GM12878 (cell line): ENCODE measurements at regions not wholly inside any gene's neighbourhood (a gene's known extent, or its start where the extent isn't known, plus 50 kb on each side); places are given as distances from the start of the nearest gene placed in this dataset.

ENCODE experiments used
- ATAC-seq: fragments of 200-7000 bp; cut with Tn5 transposase; 3 replicates; pipeline ENCODE4 v1.9.1; 2020; ENCODE audit warnings: mild to moderate bottlenecking, moderate library complexity
- BruUV-seq: library from RNA; stranded (reverse); fragments of 400-500 nt; replicated peaks from 2 replicates; lab custom pipeline; 2021; lab: Mats Ljungman, UMichigan
- CTCF ChIA-PET: fragments of 300-600 bp; sonication (Branson Sonifier 250); formaldehyde crosslinking; extraction: SDS; loops from one replicate; lab custom pipeline; 2021; ENCODE audit warnings: inconsistent platforms; lab: Yijun Ruan, JAX
- POLR2A ChIA-PET: fragments of 350-600 bp; formaldehyde crosslinking; extraction: SDS; loops from one replicate; lab custom pipeline; 2021; ENCODE audit warnings: inconsistent platforms; lab: Charles Lee
- RAD21 ChIA-PET: fragments of 300-600 bp; sonication (Branson Sonifier 250); formaldehyde crosslinking; loops from one replicate; lab custom pipeline; 2023; ENCODE audit warnings: antibody characterized with exemption; ENCODE audit not compliant: unreplicated experiment; lab: Charles Lee
- SMC1A ChIA-PET: fragments of 300-600 bp; sonication (Branson Sonifier 250); formaldehyde crosslinking; loops from one replicate; lab custom pipeline; 2023; ENCODE audit not compliant: unreplicated experiment, uncharacterized antibody; lab: Charles Lee
- DNase-seq: peaks from one replicate; pipeline ENCODE4 v3.0.0-alpha.2; 2011; ENCODE audit warnings: low read depth, low spot score
- FAIRE-seq: peaks from 3 replicates; lab custom pipeline; 2011; peaks lifted over from hg19 to GRCh38; lab: Jason Lieb, UNC
- H2AFZ ChIP-seq: 2 replicates; pipeline ENCODE4 v1.6.0; 2011; ENCODE audit warnings: low read depth, low read length, control low read depth; ENCODE audit not compliant: control insufficient read depth
- H3K27ac ChIP-seq: 2 replicates; pipeline ENCODE4 v1.5.1; 2011; ENCODE audit warnings: control low read depth; ENCODE audit not compliant: control insufficient read depth, insufficient read depth
- H3K27me3 ChIP-seq, 2 experiments: replicated peaks in 1 of 2; 2 replicates each; pipeline versions ENCODE4 v1.6.0 to v1.6.1; 2011; ENCODE audit warnings: low read length in 1 of 2; ENCODE audit not compliant: control insufficient read depth in 2 of 2, insufficient read depth in 2 of 2
- H3K36me3 ChIP-seq, 2 experiments: 2 replicates each; pipeline ENCODE4 v1.5.1; 2011; ENCODE audit warnings: low read length in 1 of 2; ENCODE audit not compliant: control insufficient read depth in 2 of 2, insufficient read depth in 2 of 2
- H3K4me1 ChIP-seq: 2 replicates; pipeline ENCODE4 v1.6.1; 2011; ENCODE audit warnings: mild to moderate bottlenecking, low read length, moderate library complexity, mixed read lengths; ENCODE audit not compliant: control insufficient read depth, insufficient read depth
- H3K4me2 ChIP-seq: 2 replicates; pipeline ENCODE4 v1.6.0; 2011; ENCODE audit warnings: control low read depth; ENCODE audit not compliant: control insufficient read depth, insufficient read depth
- H3K4me3 ChIP-seq: fragments of 200-600 bp; sonication (generic); 2 replicates; pipeline ENCODE4 v1.5.1; 2016
- H3K79me2 ChIP-seq: 2 replicates; pipeline ENCODE4 v1.6.0; 2011; ENCODE audit warnings: low read length; ENCODE audit not compliant: control insufficient read depth, insufficient read depth
- H3K9ac ChIP-seq: 2 replicates; pipeline ENCODE4 v1.8.0; 2011; ENCODE audit warnings: low read length, control low read depth, mixed read lengths; ENCODE audit not compliant: control insufficient read depth, insufficient read depth
- H3K9me3 ChIP-seq: replicated peaks from 3 replicates; pipeline ENCODE4 v1.5.1; 2011; ENCODE audit warnings: mild to moderate bottlenecking, low read length; ENCODE audit not compliant: control insufficient read depth, insufficient read depth
- H4K20me1 ChIP-seq: 2 replicates; pipeline ENCODE4 v1.6.0; 2011; ENCODE audit not compliant: control insufficient read depth, insufficient read depth
- CBX3 ChIP-seq: fragments of 200-600 bp; sonication (generic); IDR thresholded peaks from 2 replicates; pipeline ENCODE4 v1.6.1; 2016; ENCODE audit warnings: low read depth, borderline replicate concordance
- CREB1 ChIP-seq: IDR thresholded peaks from 2 replicates; pipeline ENCODE4 v1.6.1; 2012; ENCODE audit warnings: low read depth, mild to moderate bottlenecking, inconsistent platforms
- ESRRA ChIP-seq: IDR thresholded peaks from 2 replicates; pipeline ENCODE4 v1.6.1; 2012; ENCODE audit warnings: mild to moderate bottlenecking, low read length, improper control_type of control experiment
- JUNB ChIP-seq: IDR thresholded peaks from 2 replicates; pipeline ENCODE4 v1.6.1; 2016; ENCODE audit warnings: antibody characterized with exemption, mild to moderate bottlenecking
- KLF5 ChIP-seq: fragments of 450-650 bp; IDR thresholded peaks from 2 replicates; pipeline ENCODE4 v1.6.1; 2014; ENCODE audit warnings: mild to moderate bottlenecking; ENCODE audit not compliant: partially characterized antibody
- NFXL1 ChIP-seq: fragments of 450-650 bp; IDR thresholded peaks from 2 replicates; pipeline ENCODE4 v1.6.1; 2017; ENCODE audit warnings: antibody characterized with exemption, mild to moderate bottlenecking, borderline replicate concordance
- NR2C2 ChIP-seq: IDR thresholded peaks from 2 replicates; pipeline ENCODE4 v1.6.1; 2011; ENCODE audit warnings: borderline replicate concordance, low read depth; ENCODE audit not compliant: control insufficient read depth, insufficient read length
- PAX5 ChIP-seq: IDR thresholded peaks from 2 replicates; pipeline ENCODE4 v1.6.1; 2011; ENCODE audit warnings: low read depth, low read length, borderline replicate concordance
- PML ChIP-seq: IDR thresholded peaks from 2 replicates; pipeline ENCODE4 v1.6.1; 2012; ENCODE audit warnings: low read length, inconsistent platforms
- POU2F2 ChIP-seq: IDR thresholded peaks from 3 replicates; pipeline ENCODE4 v1.6.1; 2011; ENCODE audit warnings: low read depth, mild to moderate bottlenecking, low read length, borderline replicate concordance
- RFX5 ChIP-seq: IDR thresholded peaks from 2 replicates; pipeline ENCODE4 v1.6.1; 2011; ENCODE audit warnings: low read depth, low read length, improper control_type of control experiment
- SMAD1 ChIP-seq: fragments of 450-650 bp; IDR thresholded peaks from 2 replicates; pipeline ENCODE4 v1.6.1; 2018; ENCODE audit warnings: mild to moderate bottlenecking, low read depth; ENCODE audit not compliant: partially characterized antibody
- SMAD5 ChIP-seq: IDR thresholded peaks from 2 replicates; pipeline ENCODE4 v1.6.1; 2016; ENCODE audit warnings: antibody characterized with exemption, low read depth
- SUPT20H ChIP-seq: IDR thresholded peaks from 2 replicates; pipeline ENCODE4 v1.6.1; 2011; ENCODE audit warnings: low read depth, mild to moderate bottlenecking, low read length, moderate library complexity, borderline replicate concordance; ENCODE audit not compliant: control insufficient read depth
- SUZ12 ChIP-seq: fragments of 200-600 bp; sonication (generic); IDR thresholded peaks from one replicate; pipeline ENCODE4 v1.6.1; 2018; ENCODE audit warnings: antibody characterized with exemption, mild to moderate bottlenecking; ENCODE audit not compliant: unreplicated experiment
- TARDBP ChIP-seq: IDR thresholded peaks from 2 replicates; pipeline ENCODE4 v1.6.1; 2016; ENCODE audit warnings: borderline replicate concordance
- TBL1XR1 ChIP-seq: IDR thresholded peaks from 2 replicates; pipeline ENCODE4 v1.6.1; 2012; ENCODE audit warnings: low read depth, low read length, improper control_type of control experiment
- YY1 ChIP-seq: IDR thresholded peaks from 2 replicates; pipeline ENCODE4 v1.6.1; 2011; ENCODE audit warnings: low read depth, mild to moderate bottlenecking, low read length
- WGBS: methylation state at CpG from one replicate; pipeline ENCODE4 v1.1.6; 2016; ENCODE audit warnings: low lambda C conversion rate; ENCODE audit not compliant: insufficient replicate concordance, insufficient coverage; ENCODE audit errors: missing lambda C conversion rate; 5-methylcytosine and 5-hydroxymethylcytosine counted together
- in situ Hi-C: fragments of 300-500 bp; cut with MboI; formaldehyde crosslinking; loops from 9 replicates; pipeline ENCODE4 v1.14.3; 2018; ENCODE audit warnings: mixed read lengths
- intact Hi-C: fragments of 100-400 bp; cut with micrococcal nuclease; formaldehyde crosslinking; loops from one replicate; pipeline ENCODE4 v1.14.2; 2022; ENCODE audit not compliant: unreplicated experiment
- TF ChIP-seq, protein P1 (sequence below): fragments of 450-650 bp; IDR thresholded peaks from 2 replicates; pipeline ENCODE4 v1.6.1; 2018; ENCODE audit warnings: borderline replicate concordance, mild to moderate bottlenecking; ENCODE audit not compliant: partially characterized antibody

DNA sequence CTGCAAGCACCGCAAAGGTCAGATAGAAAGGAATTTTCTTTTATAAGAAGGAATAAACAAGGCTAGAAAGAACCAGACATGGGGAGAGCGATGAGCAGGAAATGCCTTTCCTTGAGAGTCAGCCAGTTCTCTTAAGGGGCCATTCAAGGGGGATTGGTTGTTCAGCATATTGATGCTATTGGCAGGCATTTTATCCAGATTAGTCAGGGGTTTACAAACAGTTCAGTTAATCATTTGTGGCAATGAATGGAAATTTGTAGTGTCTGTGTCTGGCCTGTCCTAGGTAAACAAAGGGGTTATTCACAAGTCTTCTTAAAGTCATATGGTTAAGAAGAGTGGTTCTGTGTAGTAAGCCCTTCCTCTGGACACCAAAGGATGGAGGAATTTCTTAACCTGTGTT is 184.7 kb upstream of the FRMPD4 start:
- POLR2A ChIA-PET = no interaction called here
- Histone ChIP-seq H3K4me1 (no peaks in the 10 kb centered on the region), H4K20me1 (no peaks in the 10 kb centered on the region), H2AFZ (no peak overlapping the region), H3K9ac (no peak overlapping the region), H3K79me2 (no peaks in the 10 kb centered on the region), H3K36me3 (no peaks in the 10 kb centered on the region), H3K4me2 (no peak overlapping the region), H3K27ac (no peak overlapping the region), H3K27me3 (no peaks in the 10 kb centered on the region), H3K9me3 (no peaks in the 10 kb centered on the region), H3K4me3 (no peak overlapping the region)
- DNase-seq (no peak), FAIRE-seq (no peak), ATAC-seq (no peak; the same call in 2 of the 3 replicates)
- in situ Hi-C loops (no loop called here), intact Hi-C loops (no loop called here)
- TF ChIP-seq RFX5 (no peak), NR2C2 (no peak), YY1 (no peak), CREB1 (no peak), SUZ12 (no peak), PML (no peak), SMAD1 (no peak), TARDBP (no peak), JUNB (no peak), PAX5 (no peak), NFXL1 (no peak), KLF5 (no peak), TBL1XR1 (no peak), ESRRA (no peak), SUPT20H (no peak), SMAD5 (no peak), POU2F2 (no peak), CBX3 (no peak)
- TF ChIP-seq, protein P1, sequence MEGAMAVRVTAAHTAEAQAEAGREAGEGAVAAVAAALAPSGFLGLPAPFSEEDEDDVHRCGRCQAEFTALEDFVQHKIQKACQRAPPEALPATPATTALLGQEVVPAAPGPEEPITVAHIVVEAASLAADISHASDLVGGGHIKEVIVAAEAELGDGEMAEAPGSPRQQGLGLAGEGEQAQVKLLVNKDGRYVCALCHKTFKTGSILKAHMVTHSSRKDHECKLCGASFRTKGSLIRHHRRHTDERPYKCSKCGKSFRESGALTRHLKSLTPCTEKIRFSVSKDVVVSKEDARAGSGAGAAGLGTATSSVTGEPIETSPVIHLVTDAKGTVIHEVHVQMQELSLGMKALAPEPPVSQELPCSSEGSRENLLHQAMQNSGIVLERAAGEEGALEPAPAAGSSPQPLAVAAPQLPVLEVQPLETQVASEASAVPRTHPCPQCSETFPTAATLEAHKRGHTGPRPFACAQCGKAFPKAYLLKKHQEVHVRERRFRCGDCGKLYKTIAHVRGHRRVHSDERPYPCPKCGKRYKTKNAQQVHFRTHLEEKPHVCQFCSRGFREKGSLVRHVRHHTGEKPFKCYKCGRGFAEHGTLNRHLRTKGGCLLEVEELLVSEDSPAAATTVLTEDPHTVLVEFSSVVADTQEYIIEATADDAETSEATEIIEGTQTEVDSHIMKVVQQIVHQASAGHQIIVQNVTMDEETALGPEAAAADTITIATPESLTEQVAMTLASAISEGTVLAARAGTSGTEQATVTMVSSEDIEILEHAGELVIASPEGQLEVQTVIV = no peak
- SMC1A ChIA-PET = interaction anchor here (1.0 kb wide), 1 partner anchor 19 kb away, joined by 3 read pairs; no protein-coding TSS in a partner anchor
- CTCF ChIA-PET = no interaction called here
- RAD21 ChIA-PET = no interaction called here
- no TSS peak for BruUV-seq
- WGBS = 33% methylated on average over 2 of the region's 2 CpGs
